Activated T-cell treated with anti-CD3 and anti-CD28 coated beads, Interleukin-2, amount 50 U/mL, for 24 hours (primary cell): ENCODE measurements at regions not wholly inside any gene's neighbourhood (a gene's known extent, or its start where the extent isn't known, plus 50 kb on each side); places are given as distances from the start of the nearest gene placed in this dataset.
"Not testable (repeated sequence)": the region's sequence is repeated elsewhere in the genome, so short reads cannot be mapped to it uniquely, and the experiment has no call there.

Experiments used
- DNase-seq: peaks from one replicate; pipeline ENCODE4 v3.0.0-alpha.2; 2020
- H3K27ac Mint-ChIP-seq: 2 replicates; pipeline ENCODE4 v1.8.0; 2020; ENCODE audit warnings: mild to moderate bottlenecking, mixed read lengths
- H3K27me3 Mint-ChIP-seq: 2 replicates; pipeline ENCODE4 v1.8.0; 2020; ENCODE audit warnings: mixed read lengths
- H3K36me3 Mint-ChIP-seq: 2 replicates; pipeline ENCODE4 v1.8.0; 2020; ENCODE audit warnings: low read depth, mixed read lengths
- H3K4me1 Mint-ChIP-seq: 2 replicates; pipeline ENCODE4 v1.8.0; 2020; ENCODE audit warnings: low read depth, mixed read lengths
- H3K4me3 Mint-ChIP-seq: 2 replicates; pipeline ENCODE4 v1.8.0; 2020; ENCODE audit warnings: mild to moderate bottlenecking, moderate library complexity, mixed read lengths
- H3K9me3 Mint-ChIP-seq: 2 replicates; pipeline ENCODE4 v1.8.0; 2020; ENCODE audit warnings: mixed read lengths

- DNase-seq, H3K36me3 Mint-ChIP-seq, H3K4me1 Mint-ChIP-seq, H3K4me3 Mint-ChIP-seq, H3K27ac Mint-ChIP-seq, H3K9me3 Mint-ChIP-seq: not testable (repeated sequence)
- peaks cover 40% of the 10 kb centered on the region for H3K27me3 Mint-ChIP-seq
Measured at GRCh38 chr5:154596844-154597243, 118.8 kb upstream of the HAND1 start.

DNA sequence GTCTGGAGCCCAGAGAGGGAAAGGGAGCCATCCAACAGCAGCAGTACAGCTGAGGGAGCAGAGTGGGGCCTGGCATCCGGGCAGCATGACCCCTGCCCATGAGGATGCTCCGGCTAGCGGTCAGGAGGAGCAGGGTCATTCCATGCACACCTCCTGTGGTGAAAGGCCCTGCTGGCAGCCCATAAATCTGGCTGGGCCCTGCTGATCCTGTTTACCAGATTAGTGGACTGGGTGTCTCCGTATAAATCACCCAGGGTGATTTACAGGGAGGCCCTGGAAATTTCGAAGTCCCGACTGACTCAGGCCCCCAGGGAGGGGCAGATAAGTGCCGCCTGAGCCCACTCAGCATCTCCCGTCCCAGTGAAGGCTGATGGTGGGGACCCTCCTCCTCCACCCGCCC, 117.6 kb upstream of the HAND1 start:
- no peaks in the 10 kb centered on the region for H3K4me1 Mint-ChIP-seq

DNA sequence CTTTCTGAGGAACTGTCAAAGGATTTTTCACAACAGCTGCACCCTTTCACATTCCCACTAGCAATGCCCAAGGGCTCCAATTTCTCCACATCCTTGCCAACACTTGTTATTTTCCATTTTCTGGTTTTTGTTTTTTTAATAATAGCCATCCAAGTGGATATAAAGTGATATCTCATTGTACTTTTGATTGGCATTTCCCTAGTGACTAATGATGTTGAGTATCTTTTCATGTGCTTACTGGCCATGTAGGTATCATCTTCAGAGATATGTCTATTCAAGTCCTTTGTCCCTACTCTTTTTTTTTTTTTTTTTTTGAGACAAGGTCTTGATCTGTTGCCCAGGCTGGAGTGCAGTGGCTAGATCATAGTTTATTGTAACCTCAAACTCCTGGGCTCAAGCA, 115.8 kb upstream of the HAND1 start:
- Mint-ChIP-seq H3K27me3 (peaks cover 19% of the 10 kb centered on the region), H3K36me3 (no peaks in the 10 kb centered on the region), H3K9me3 (no peaks in the 10 kb centered on the region), H3K4me3 (no peak overlapping the region), H3K27ac (no peak overlapping the region), H3K4me1 (no peaks in the 10 kb centered on the region)
- no peak for DNase-seq

More for the DNA sequence above, 117.6 kb upstream of the HAND1 start:
- peaks cover 33% of the 10 kb centered on the region for H3K27me3 Mint-ChIP-seq
- H3K36me3 Mint-ChIP-seq = no peaks in the 10 kb centered on the region
- no peaks in the 10 kb centered on the region for H3K9me3 Mint-ChIP-seq
- DNase-seq = no peak
- H3K4me3 Mint-ChIP-seq = no peak overlapping the region
- no peak overlapping the region for H3K27ac Mint-ChIP-seq

DNA sequence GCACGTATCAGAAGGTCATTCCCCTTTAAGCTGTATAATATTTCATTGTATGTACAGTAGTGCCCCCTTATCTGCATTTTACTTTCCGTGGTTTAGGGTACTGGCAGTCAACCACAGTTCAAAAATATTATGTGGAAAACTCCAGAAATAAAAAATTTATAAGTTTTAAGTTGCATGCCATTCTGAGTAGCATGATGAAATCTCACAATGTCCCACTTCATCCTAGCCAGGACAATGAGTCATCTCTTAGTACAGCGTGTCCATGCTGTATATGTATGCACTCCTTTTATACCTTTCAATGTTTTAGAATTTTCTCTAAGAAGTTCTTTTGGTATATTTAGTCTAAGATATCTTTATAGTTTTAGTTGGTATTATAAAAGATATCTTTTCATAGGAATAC, 115.0 kb upstream of the HAND1 start:
- no peak overlapping the region for H3K27ac Mint-ChIP-seq
- no peaks in the 10 kb centered on the region for H3K4me1 Mint-ChIP-seq
- peaks cover 12% of the 10 kb centered on the region for H3K27me3 Mint-ChIP-seq
- no peak overlapping the region for H3K4me3 Mint-ChIP-seq
- no peak for DNase-seq
- H3K36me3 Mint-ChIP-seq = no peaks in the 10 kb centered on the region
- no peaks in the 10 kb centered on the region for H3K9me3 Mint-ChIP-seq

GRCh38 chr5:154590093-154590724, 112.2 kb upstream of the HAND1 start:
- Mint-ChIP-seq H3K4me1 (no peaks in the 10 kb centered on the region), H3K4me3 (no peak overlapping the region), H3K27ac (no peak overlapping the region), H3K36me3 (no peaks in the 10 kb centered on the region), H3K9me3 (no peaks in the 10 kb centered on the region), H3K27me3 (peaks cover 6% of the 10 kb centered on the region)
- no peak for DNase-seq

GRCh38 chr5:154589511-154589910, 111.5 kb upstream of the HAND1 start:
- no peaks in the 10 kb centered on the region for H3K36me3 Mint-ChIP-seq
- no peak overlapping the region for H3K4me3 Mint-ChIP-seq
- no peak overlapping the region for H3K27ac Mint-ChIP-seq
- no peak for DNase-seq
- no peaks in the 10 kb centered on the region for H3K9me3 Mint-ChIP-seq
- H3K27me3 Mint-ChIP-seq = peaks cover 10% of the 10 kb centered on the region
- no peaks in the 10 kb centered on the region for H3K4me1 Mint-ChIP-seq

GRCh38 chr5:154588833-154589425, 110.9 kb upstream of the HAND1 start:
- H3K27me3 Mint-ChIP-seq = peaks cover 13% of the 10 kb centered on the region
- not testable (repeated sequence) for H3K27ac Mint-ChIP-seq, H3K9me3 Mint-ChIP-seq, DNase-seq, H3K36me3 Mint-ChIP-seq, H3K4me1 Mint-ChIP-seq, H3K4me3 Mint-ChIP-seq

DNA sequence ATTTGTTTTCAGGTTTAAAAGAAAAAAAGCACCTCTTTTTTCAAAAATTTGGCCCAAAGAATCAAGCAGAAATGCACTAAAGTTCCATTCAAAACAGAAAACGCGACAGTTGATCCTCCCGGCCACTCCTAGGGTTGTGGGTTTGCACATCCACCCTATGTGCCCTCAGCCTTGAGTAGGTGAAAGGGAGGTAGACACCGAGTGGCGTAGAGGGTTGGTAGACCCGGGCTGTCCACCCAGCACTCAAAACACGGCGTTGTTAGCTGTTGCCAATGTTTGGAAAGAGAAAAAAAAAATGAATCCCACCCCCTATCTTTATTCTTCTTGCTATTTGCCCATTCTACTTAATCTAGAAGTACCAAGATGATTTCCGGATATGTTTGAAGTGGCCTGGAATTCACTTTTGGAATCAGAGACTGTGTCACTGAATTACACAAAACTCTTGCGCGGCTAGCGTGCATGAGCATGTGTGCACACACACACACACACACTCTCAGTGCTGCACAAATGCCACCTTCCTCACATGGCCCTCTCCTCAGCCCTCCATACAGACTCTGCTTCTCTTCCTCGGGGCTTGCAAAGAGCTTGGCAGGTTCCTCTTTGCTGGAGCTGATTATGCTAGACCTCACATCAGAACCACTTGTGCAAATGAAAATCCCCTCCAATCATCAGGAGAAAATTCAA, 110.2 kb upstream of the HAND1 start:
- no peaks in the 10 kb centered on the region for H3K36me3 Mint-ChIP-seq
- H3K27ac Mint-ChIP-seq = no peak overlapping the region
- H3K4me1 Mint-ChIP-seq = no peaks in the 10 kb centered on the region
- H3K9me3 Mint-ChIP-seq = no peaks in the 10 kb centered on the region
- no peak for DNase-seq
- H3K27me3 Mint-ChIP-seq = peaks cover 17% of the 10 kb centered on the region
- H3K4me3 Mint-ChIP-seq = no peak overlapping the region

DNA sequence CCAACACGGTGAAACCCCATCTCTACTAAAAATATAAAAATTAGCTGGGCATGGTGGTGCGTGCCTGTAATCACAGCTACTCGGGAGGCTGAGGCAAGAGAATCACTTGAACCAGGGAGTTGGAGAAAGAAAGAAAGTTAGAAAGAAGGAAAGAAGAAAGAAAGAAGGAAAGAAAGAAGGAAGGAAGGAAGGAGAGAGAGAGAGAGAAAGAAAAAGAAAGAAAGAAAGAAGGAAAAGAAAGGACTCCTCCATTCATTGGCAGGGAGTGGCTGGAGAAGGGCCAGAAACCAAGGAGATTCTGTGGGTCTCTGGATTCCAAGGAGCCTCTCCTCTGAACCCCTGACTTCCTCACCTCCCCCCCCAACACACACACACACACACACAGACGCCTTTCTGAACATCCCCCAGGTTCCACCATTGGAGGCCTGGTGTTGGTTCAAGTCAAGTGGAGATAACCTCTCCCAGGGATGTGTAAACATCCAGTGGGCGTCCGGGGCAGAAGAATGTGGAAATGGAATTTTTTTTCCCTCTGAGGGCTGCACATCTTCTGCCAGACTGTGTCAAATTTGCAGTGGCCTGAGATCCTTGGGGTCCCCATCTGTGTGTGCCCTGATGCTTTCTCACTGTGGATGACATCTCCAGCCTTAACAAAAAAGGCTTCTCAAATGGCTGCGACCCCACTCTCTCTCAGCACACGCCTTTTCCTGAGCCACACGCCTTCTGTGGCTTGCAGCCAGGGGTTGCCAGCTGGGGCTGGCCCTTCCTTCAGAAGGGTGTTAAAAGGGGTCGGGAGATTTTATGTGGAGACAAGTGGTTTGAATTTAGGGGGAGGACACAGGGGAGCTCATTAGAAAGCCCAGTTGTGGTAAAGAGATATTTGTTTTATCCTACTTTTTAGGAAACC, 109.3 kb upstream of the HAND1 start:
- Mint-ChIP-seq H3K4me1 (no peaks in the 10 kb centered on the region), H3K27me3 (peaks cover 17% of the 10 kb centered on the region), H3K36me3 (no peaks in the 10 kb centered on the region), H3K27ac (no peak overlapping the region), H3K9me3 (no peaks in the 10 kb centered on the region), H3K4me3 (no peak overlapping the region)
- no peak for DNase-seq

GRCh38 chr5:154583671-154584177, 105.7 kb upstream of the HAND1 start:
- DNase-seq = no peak
- H3K27ac Mint-ChIP-seq = no peak overlapping the region

GRCh38 chr5:154580422-154580821, 102.4 kb upstream of the HAND1 start:
- no peak for DNase-seq
- Mint-ChIP-seq H3K4me1 (no peaks in the 10 kb centered on the region), H3K4me3 (no peak overlapping the region), H3K27ac (no peak overlapping the region), H3K36me3 (no peaks in the 10 kb centered on the region), H3K27me3 (peaks cover 44% of the 10 kb centered on the region), H3K9me3 (no peaks in the 10 kb centered on the region)

More at GRCh38 chr5:154583671-154584177, 105.7 kb upstream of the HAND1 start:
- Mint-ChIP-seq H3K4me1 (no peaks in the 10 kb centered on the region), H3K27me3 (peaks cover 28% of the 10 kb centered on the region), H3K4me3 (no peak overlapping the region), H3K9me3 (no peaks in the 10 kb centered on the region), H3K36me3 (no peaks in the 10 kb centered on the region)

DNA sequence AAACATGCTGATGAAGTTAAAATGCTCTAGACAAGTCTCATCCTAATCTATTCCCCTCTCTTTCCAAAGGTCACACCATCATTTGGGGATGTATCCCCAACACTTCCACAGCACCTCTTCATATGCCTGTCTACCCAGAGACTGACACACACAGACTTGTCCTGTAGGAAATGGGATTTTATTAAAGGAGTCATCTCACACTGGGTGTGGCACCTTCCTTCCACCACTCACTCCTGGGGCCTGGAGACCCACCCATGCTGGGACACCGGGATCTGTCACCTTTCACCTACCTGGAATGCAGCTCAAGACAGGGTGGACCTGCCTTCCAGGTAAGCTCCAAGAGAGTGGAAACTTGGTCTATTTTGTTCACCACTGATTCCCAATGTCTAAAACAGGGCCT, 99.4 kb upstream of the HAND1 start:
- Mint-ChIP-seq H3K9me3 (no peaks in the 10 kb centered on the region), H3K27ac (no peak overlapping the region), H3K4me1 (no peaks in the 10 kb centered on the region), H3K4me3 (no peak overlapping the region), H3K27me3 (peaks cover 48% of the 10 kb centered on the region), H3K36me3 (no peaks in the 10 kb centered on the region)
- no peak for DNase-seq

DNA sequence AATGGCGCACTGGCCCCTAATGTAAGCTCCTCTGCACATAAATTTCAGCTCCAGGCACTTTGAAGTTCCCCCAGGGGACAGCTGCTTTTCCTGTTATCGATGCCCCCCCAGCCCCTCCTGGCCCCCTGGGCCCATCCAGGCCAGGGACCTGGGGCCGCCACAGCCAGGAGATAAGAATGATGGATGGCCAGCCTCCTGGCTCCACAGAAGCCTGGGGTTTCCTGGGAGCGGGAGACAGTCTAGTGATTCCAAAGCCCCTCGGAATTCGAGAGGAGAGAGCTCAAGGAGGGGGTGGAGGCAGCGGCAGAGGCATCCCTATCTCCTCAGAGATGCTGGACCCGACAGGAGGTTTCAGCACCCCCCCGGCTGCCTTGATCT, 98.4 kb upstream of the HAND1 start:
- Mint-ChIP-seq H3K27me3 (peaks cover 45% of the 10 kb centered on the region), H3K9me3 (no peaks in the 10 kb centered on the region), H3K36me3 (no peaks in the 10 kb centered on the region), H3K4me3 (no peak overlapping the region), H3K4me1 (no peaks in the 10 kb centered on the region), H3K27ac (no peak overlapping the region)
- no peak for DNase-seq

DNA sequence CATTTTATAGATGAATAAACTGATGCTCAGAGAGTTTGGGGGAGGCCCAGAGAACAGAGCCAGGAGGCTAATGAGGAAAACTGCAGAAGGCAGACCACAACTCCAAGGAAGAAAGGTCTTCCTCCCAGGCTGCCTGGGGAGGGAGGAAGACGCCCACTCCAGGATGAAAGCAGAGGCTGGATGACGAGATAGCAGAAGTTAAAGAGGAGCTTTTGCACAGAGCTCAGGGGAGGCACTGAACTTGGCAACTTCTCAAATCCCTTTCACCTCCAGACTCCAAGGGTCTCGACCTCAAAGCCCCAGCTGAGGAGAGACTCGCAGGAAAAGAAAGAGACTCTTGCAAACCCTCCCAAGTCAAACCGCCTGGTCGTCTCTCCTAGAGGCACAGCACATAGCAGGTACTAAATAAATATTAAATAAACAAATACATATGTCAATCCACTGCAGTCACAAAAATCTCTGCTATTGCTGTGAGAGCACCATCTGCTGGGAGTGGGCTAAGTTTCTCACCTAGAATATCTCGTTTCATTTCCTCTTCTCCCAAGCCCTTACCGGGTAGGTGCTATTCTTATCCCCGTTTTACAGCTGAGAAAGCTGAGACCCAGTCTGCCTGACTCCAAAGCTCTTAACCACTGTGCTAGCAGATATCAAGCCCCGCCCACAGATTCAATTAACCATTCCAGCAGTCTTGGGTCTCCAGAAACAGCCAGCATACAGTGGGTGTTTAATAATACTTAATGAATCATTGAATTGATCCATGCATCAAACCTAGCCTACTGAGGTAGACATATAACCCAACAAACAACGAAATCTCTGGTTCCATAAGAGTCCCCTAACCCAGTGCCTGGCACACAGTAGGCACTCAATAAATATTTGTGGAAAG, 97.8 kb upstream of the HAND1 start:
- no peak overlapping the region for H3K4me3 Mint-ChIP-seq
- no peak for DNase-seq
- no peak overlapping the region for H3K27ac Mint-ChIP-seq
- no peaks in the 10 kb centered on the region for H3K4me1 Mint-ChIP-seq
- H3K9me3 Mint-ChIP-seq = no peaks in the 10 kb centered on the region
- peaks cover 44% of the 10 kb centered on the region for H3K27me3 Mint-ChIP-seq
- H3K36me3 Mint-ChIP-seq = no peaks in the 10 kb centered on the region
